RWPE2 (cell line): ENCODE measurements at regions not wholly inside any gene's neighbourhood (a gene's known extent, or its start where the extent isn't known, plus 50 kb on each side); places are given as distances from the start of the nearest gene placed in this dataset.
"Not testable (repeated sequence)": the region's sequence is repeated elsewhere in the genome, so short reads cannot be mapped to it uniquely, and the experiment has no call there.

Source experiments
- ATAC-seq: fragments of 200-7000 bp; cut with Tn5 transposase; 3 replicates; pipeline ENCODE4 v1.9.1; 2021; ENCODE audit warnings: low read depth
- DNase-seq: peaks from one replicate; pipeline ENCODE4 v3.0.0-alpha.2; 2020; ENCODE audit warnings: low spot score
- H3K27ac ChIP-seq: fragments of 450-650 bp; 2 replicates; pipeline ENCODE4 v1.5.1; 2017; ENCODE audit warnings: mild to moderate bottlenecking; ENCODE audit not compliant: poor library complexity, severe bottlenecking
- H3K27me3 ChIP-seq: fragments of 250-450 bp; sonication (Bioruptor Pico); 2 replicates; pipeline ENCODE4 v1.5.1; 2021; ENCODE audit warnings: mild to moderate bottlenecking, moderate library complexity; ENCODE audit not compliant: insufficient read depth, poor library complexity, severe bottlenecking
- H3K36me3 ChIP-seq: fragments of 250-450 bp; sonication (Bioruptor Pico); 2 replicates; pipeline ENCODE4 v1.5.1; 2020; ENCODE audit warnings: low read depth, mild to moderate bottlenecking, moderate library complexity
- H3K4me1 ChIP-seq: fragments of 250-450 bp; sonication (Bioruptor Pico); 2 replicates; pipeline ENCODE4 v1.5.1; 2021; ENCODE audit warnings: mild to moderate bottlenecking, moderate library complexity; ENCODE audit not compliant: insufficient read depth, poor library complexity, severe bottlenecking
- H3K4me3 ChIP-seq: fragments of 250-450 bp; sonication (Bioruptor Pico); 2 replicates; pipeline ENCODE4 v1.5.1; 2021; ENCODE audit warnings: mild to moderate bottlenecking, moderate library complexity; ENCODE audit not compliant: severe bottlenecking
- H3K9me3 ChIP-seq: fragments of 250-450 bp; sonication (Bioruptor Pico); 2 replicates; pipeline ENCODE4 v1.5.1; 2021; ENCODE audit warnings: mild to moderate bottlenecking, moderate library complexity; ENCODE audit not compliant: severe bottlenecking
- TF ChIP-seq, protein P1 (sequence below): fragments of 450-650 bp; IDR thresholded peaks from one replicate; pipeline ENCODE4 v1.5.1; 2017; ENCODE audit warnings: mild to moderate bottlenecking, moderate library complexity; ENCODE audit not compliant: poor library complexity, severe bottlenecking

DNA sequence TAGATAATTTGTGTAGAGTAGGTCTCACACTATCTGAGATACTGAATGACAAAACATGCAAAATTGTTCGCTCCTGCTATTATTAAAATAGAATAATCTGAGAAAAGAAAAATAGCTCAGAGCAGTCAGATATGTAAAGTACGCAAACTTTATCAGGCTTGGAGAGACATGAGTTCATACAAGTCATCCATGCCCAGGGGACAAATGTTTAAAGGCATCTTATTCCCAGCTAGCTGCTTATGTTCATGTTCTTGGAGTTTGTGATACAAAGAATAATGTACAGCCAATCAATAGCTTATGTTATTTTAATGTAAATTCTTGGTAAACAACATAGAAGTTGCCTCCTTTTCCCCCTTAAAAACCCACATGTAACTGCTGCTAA lies 69.4 kb upstream of the USP25 start:
- Histone ChIP-seq H3K4me1 (no peaks in the 10 kb centered on the region), H3K9me3 (no peaks in the 10 kb centered on the region), H3K27ac (no peak overlapping the region), H3K27me3 (no peaks in the 10 kb centered on the region), H3K36me3 (no peaks in the 10 kb centered on the region), H3K4me3 (no peak overlapping the region)
- TF ChIP-seq, protein P1, sequence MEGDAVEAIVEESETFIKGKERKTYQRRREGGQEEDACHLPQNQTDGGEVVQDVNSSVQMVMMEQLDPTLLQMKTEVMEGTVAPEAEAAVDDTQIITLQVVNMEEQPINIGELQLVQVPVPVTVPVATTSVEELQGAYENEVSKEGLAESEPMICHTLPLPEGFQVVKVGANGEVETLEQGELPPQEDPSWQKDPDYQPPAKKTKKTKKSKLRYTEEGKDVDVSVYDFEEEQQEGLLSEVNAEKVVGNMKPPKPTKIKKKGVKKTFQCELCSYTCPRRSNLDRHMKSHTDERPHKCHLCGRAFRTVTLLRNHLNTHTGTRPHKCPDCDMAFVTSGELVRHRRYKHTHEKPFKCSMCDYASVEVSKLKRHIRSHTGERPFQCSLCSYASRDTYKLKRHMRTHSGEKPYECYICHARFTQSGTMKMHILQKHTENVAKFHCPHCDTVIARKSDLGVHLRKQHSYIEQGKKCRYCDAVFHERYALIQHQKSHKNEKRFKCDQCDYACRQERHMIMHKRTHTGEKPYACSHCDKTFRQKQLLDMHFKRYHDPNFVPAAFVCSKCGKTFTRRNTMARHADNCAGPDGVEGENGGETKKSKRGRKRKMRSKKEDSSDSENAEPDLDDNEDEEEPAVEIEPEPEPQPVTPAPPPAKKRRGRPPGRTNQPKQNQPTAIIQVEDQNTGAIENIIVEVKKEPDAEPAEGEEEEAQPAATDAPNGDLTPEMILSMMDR = no peak
- DNase-seq (no peak), ATAC-seq (no peak)

DNA sequence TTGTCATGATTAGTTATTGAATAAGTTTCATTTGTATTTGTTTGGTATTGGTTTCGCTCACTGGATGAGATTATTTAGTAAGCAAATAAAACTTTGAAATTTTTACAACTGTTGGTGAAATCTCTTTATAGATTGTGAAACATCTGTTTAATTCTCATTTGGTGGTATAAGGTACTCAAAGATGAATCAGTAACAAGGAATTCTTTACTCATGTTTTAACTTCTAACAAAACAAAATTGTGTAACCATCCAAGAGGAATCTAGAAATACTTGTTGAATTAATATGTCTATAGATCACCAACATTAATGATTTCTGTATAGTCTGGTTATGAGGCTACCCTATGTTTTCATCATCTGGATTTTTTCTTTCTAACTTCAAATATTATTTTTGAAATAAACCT lies 62.8 kb upstream of the USP25 start:
- ATAC-seq (peak; percentile 95), DNase-seq (no peak)
- Histone ChIP-seq H3K27ac (peak overlapping the region; percentile 63), H3K36me3 (no peaks in the 10 kb centered on the region), H3K4me3 (no peak overlapping the region), H3K27me3 (no peaks in the 10 kb centered on the region), H3K9me3 (no peaks in the 10 kb centered on the region), H3K4me1 (peaks cover 16% of the 10 kb centered on the region)
- TF ChIP-seq, protein P1 = no peak

DNA sequence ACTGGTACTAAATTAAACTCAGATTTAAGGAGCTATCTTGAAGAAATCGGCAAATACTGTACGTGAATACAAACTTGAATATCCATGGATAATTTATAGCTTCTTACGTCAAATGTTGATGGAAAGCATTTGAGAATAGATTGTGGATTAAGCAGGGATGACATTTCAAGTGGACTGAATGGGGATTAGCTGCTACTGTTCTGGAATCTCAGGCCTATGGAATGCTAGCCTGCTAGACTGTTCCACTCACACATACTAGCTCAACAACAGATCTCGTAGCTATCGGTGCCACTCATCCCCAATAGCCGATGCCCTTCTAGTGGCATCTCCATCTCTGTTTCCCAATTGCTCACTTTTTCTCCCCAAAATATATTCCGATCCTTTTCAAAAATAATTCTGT lies 62.0 kb upstream of the USP25 start:
- Histone ChIP-seq H3K9me3 (no peaks in the 10 kb centered on the region), H3K27ac (peak overlapping the region; percentile 63), H3K36me3 (no peaks in the 10 kb centered on the region), H3K27me3 (no peaks in the 10 kb centered on the region), H3K4me1 (peaks cover 16% of the 10 kb centered on the region), H3K4me3 (no peak overlapping the region)
- no peak for ATAC-seq
- DNase-seq = no peak
- TF ChIP-seq, protein P1 = no peak

DNA sequence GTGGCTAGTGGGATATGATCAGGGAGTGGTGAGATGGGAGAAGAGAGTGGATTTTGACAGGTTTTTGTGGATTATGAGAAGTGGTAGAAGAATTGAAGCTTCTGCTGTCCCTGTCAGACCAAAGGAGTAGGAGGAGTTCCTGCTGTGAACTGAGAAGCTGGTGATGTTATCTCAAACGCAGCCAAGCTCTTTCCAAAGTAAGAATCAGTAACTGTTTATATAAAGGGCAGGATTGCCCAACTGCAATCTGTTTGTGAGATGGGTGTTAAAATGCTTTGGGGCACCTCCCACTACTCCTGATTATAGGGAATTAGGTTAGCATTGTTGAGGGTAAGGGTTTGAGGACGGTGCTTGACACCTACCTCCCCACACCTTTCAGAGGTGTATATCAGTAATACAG lies 60.5 kb upstream of the USP25 start:
- Histone ChIP-seq H3K36me3 (no peaks in the 10 kb centered on the region), H3K27me3 (no peaks in the 10 kb centered on the region), H3K4me1 (peaks cover 16% of the 10 kb centered on the region), H3K4me3 (no peak overlapping the region), H3K27ac (no peak overlapping the region), H3K9me3 (no peaks in the 10 kb centered on the region)
- TF ChIP-seq, protein P1 = no peak
- no peak for ATAC-seq
- DNase-seq = no peak

DNA sequence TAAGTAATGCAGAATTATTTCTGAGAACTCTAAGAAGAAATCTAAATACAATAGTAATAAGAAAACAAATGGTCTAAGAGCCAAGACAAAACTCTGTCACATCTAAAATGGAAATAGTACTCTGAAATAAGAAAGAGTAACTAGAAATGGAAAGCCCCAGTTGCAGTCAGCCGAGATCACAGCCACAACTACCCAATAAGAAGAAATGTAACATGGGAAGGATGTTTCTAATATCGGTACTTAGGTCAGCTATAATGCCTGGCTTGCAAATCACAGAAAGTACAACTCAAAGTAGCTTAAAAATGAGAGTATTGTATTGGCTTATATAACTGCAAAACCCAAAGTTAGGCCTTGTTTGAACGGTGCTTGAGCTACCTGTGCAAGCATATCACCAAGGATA lies 58.6 kb upstream of the USP25 start:
- TF ChIP-seq, protein P1 = no peak
- ATAC-seq = no peak
- Histone ChIP-seq H3K27me3 (no peaks in the 10 kb centered on the region), H3K4me1 (peaks cover 16% of the 10 kb centered on the region), H3K36me3 (no peaks in the 10 kb centered on the region), H3K27ac (no peak overlapping the region), H3K9me3 (no peaks in the 10 kb centered on the region), H3K4me3 (no peak overlapping the region)
- no peak for DNase-seq

DNA sequence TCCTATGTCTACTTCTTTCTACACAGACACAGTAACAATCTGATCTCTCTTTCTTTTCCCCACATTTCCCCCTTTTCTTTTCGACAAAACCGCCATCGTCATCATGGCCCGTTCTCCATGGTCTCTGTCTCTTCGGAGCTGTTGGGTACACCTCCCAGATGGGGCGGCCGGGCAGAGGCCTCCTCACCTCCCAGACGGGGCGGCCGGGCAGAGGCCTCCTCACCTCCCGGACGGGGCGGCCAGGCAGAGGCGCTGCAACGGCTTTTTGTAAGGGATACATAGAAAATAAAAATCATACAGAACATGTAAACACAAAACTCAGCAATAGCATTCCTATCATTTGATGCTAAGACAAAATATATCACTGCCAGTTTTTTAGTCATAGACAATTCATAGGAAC lies 57.2 kb upstream of the USP25 start:
- not testable (repeated sequence) for H3K4me1 ChIP-seq

More for the DNA sequence above, 57.2 kb upstream of the USP25 start:
- ATAC-seq, H3K36me3 ChIP-seq, H3K4me3 ChIP-seq, DNase-seq, H3K27ac ChIP-seq, H3K9me3 ChIP-seq, H3K27me3 ChIP-seq: not testable (repeated sequence)
